HK-2 (cell line): ENCODE measurements at regions not wholly inside any gene's neighbourhood (a gene's known extent, or its start where the extent isn't known, plus 50 kb on each side); places are given as distances from the start of the nearest gene placed in this dataset.

Source experiments
- DNase-seq: peaks from one replicate; pipeline ENCODE4 v3.0.0-alpha.2; 2018; ENCODE audit not compliant: unreplicated experiment

- DNase-seq: no peak
Measured at GRCh38 chr20:24777746-24778145, 171.3 kb upstream of the CST7 start.

GRCh38 chr20:24778585-24779031 lies 170.5 kb upstream of the CST7 start:
- no peak for DNase-seq

- no peak for DNase-seq
Measured at GRCh38 chr20:24779131-24779530, 169.9 kb upstream of the CST7 start.

GRCh38 chr20:24779946-24780345 lies 169.1 kb upstream of the CST7 start:
- no peak for DNase-seq

- no peak for DNase-seq
Measured at GRCh38 chr20:24780674-24781417, 168.2 kb upstream of the CST7 start.

- DNase-seq: peak; percentile 26
Measured at GRCh38 chr20:24781418-24781980, 167.6 kb upstream of the CST7 start.

- DNase-seq: no peak
Measured at GRCh38 chr20:24782301-24782700, 166.8 kb upstream of the CST7 start.

- DNase-seq: no peak
Measured at GRCh38 chr20:24782801-24783630, 166.1 kb upstream of the CST7 start.

- DNase-seq: no peak
Measured at GRCh38 chr20:24783631-24784492, 165.2 kb upstream of the CST7 start.

GRCh38 chr20:24784607-24785006 lies 164.5 kb upstream of the CST7 start:
- DNase-seq: no peak

GRCh38 chr20:24785141-24786110 lies 163.6 kb upstream of the CST7 start:
- DNase-seq: no peak

GRCh38 chr20:24786111-24786495 lies 163.0 kb upstream of the CST7 start:
- no peak for DNase-seq

- DNase-seq: no peak
Measured at GRCh38 chr20:24786646-24787045, 162.4 kb upstream of the CST7 start.

- no peak for DNase-seq
Measured at GRCh38 chr20:24787071-24787470, 162.0 kb upstream of the CST7 start.

GRCh38 chr20:24787621-24788020 lies 161.4 kb upstream of the CST7 start:
- DNase-seq: no peak

GRCh38 chr20:24789877-24790276 lies 159.2 kb upstream of the CST7 start:
- no peak for DNase-seq

- no peak for DNase-seq
Measured at GRCh38 chr20:24790746-24791283, 158.3 kb upstream of the CST7 start.

GRCh38 chr20:24791953-24792352 lies 157.1 kb upstream of the CST7 start:
- no peak for DNase-seq

GRCh38 chr20:24792641-24793495 lies 156.2 kb upstream of the CST7 start:
- DNase-seq: no peak
